Neural progenitor cell (in vitro differentiated cells): ENCODE measurements at regions not wholly inside any gene's neighbourhood (a gene's known extent, or its start where the extent isn't known, plus 50 kb on each side); places are given as distances from the start of the nearest gene placed in this dataset. TPM values are rescaled to one million over a fixed set of nuclear protein-coding genes. Genes with fewer than 3 reads are reported as not detected.

Source experiments
- DNase-seq: peaks from one replicate; pipeline ENCODE4 v3.0.0-alpha.2; 2016; ENCODE audit warnings: low spot score
- H2AFZ ChIP-seq: fragments of 200-600 bp; sonication (generic); replicated peaks from 2 replicates; pipeline ENCODE4 v1.6.1; 2016; ENCODE audit warnings: antibody characterized with exemption
- H3F3A ChIP-seq: fragments of 200-600 bp; sonication (generic); 2 replicates; pipeline ENCODE4 v1.6.1; 2016; ENCODE audit warnings: antibody characterized with exemption, low read depth
- H3K27ac ChIP-seq: fragments of 200-600 bp; sonication (generic); 2 replicates; pipeline ENCODE4 v1.5.1; 2016; ENCODE audit warnings: mild to moderate bottlenecking
- H3K27me3 ChIP-seq: fragments of 200-600 bp; sonication (generic); 2 replicates; pipeline ENCODE4 v1.6.1; 2016; ENCODE audit warnings: mild to moderate bottlenecking, moderate library complexity
- H3K36me3 ChIP-seq: fragments of 200-600 bp; sonication (generic); 2 replicates; pipeline ENCODE4 v1.5.1; 2016
- H3K4me1 ChIP-seq: fragments of 200-600 bp; sonication (generic); 2 replicates; pipeline ENCODE4 v1.6.1; 2016; ENCODE audit warnings: mixed run types
- H3K4me2 ChIP-seq: fragments of 200-600 bp; sonication (generic); 2 replicates; pipeline ENCODE4 v1.6.1; 2016
- H3K4me3 ChIP-seq: fragments of 200-600 bp; sonication (generic); 2 replicates; pipeline ENCODE4 v1.5.1; 2016
- H3K79me2 ChIP-seq: fragments of 200-600 bp; sonication (generic); 2 replicates; pipeline ENCODE4 v1.6.1; 2016; ENCODE audit warnings: low read depth
- H3K9ac ChIP-seq: fragments of 200-600 bp; sonication (generic); 2 replicates; pipeline ENCODE4 v1.6.1; 2016
- H3K9me3 ChIP-seq: fragments of 200-600 bp; sonication (generic); 2 replicates; pipeline ENCODE4 v1.5.1; 2016; ENCODE audit warnings: low read depth
- H4K20me1 ChIP-seq: fragments of 200-600 bp; sonication (generic); 2 replicates; pipeline ENCODE4 v1.6.1; 2016; ENCODE audit warnings: low read depth
- H3K27ac Mint-ChIP-seq: 3 replicates; pipeline ENCODE4 v1.8.0; 2021; ENCODE audit warnings: mixed read lengths
- H3K27me3 Mint-ChIP-seq: 2 replicates; pipeline ENCODE4 v1.8.0; 2022; ENCODE audit warnings: low read depth, mild to moderate bottlenecking, inconsistent platforms, moderate library complexity, mixed read lengths; ENCODE audit not compliant: insufficient read depth
- H3K36me3 Mint-ChIP-seq: 3 replicates; pipeline ENCODE4 v1.8.0; 2021; ENCODE audit warnings: mixed read lengths
- H3K4me1 Mint-ChIP-seq: 3 replicates; pipeline ENCODE4 v1.8.0; 2021; ENCODE audit warnings: mixed read lengths
- H3K4me3 Mint-ChIP-seq: 3 replicates; pipeline ENCODE4 v1.8.0; 2021; ENCODE audit warnings: mild to moderate bottlenecking, moderate library complexity, mixed read lengths
- H3K9me3 Mint-ChIP-seq: 3 replicates; pipeline ENCODE4 v1.8.0; 2020; ENCODE audit warnings: mixed read lengths
- CTCF ChIP-seq: fragments of 200-600 bp; sonication (generic); IDR thresholded peaks from 2 replicates; pipeline ENCODE4 v1.5.1; 2017; ENCODE audit warnings: antibody characterized with exemption, mild to moderate bottlenecking
- EZH2 ChIP-seq: fragments of 200-600 bp; sonication (generic); IDR thresholded peaks from 2 replicates; pipeline ENCODE4 v1.6.1; 2017; ENCODE audit warnings: antibody characterized with exemption, mild to moderate bottlenecking, moderate library complexity
- EZH2phosphoT487 ChIP-seq: fragments of 200-600 bp; sonication (generic); IDR thresholded peaks from 2 replicates; pipeline ENCODE4 v1.6.1; 2017; ENCODE audit warnings: antibody characterized with exemption
- small RNA-seq: library from RNA; depleted of rRNA; stranded (forward); fragments of <200 nt; gene quantifications from one replicate; pipeline ENCODE3, GENCODE V24; 2015

GRCh38 chr20:23136893-23137745, 51.0 kb upstream of the CD93 start:
- H3K36me3 Mint-ChIP-seq: no peaks in the 10 kb centered on the region
- Histone ChIP-seq H3K9ac (no peak overlapping the region), H3K27me3 (no peaks in the 10 kb centered on the region), H3K4me3 (no peak overlapping the region), H3K36me3 (no peaks in the 10 kb centered on the region), H3K79me2 (no peaks in the 10 kb centered on the region), H3K4me2 (no peak overlapping the region), H3K9me3 (no peaks in the 10 kb centered on the region), H4K20me1 (no peaks in the 10 kb centered on the region), H2AFZ (no peak overlapping the region), H3F3A (no peaks in the 10 kb centered on the region), H3K27ac (no peak overlapping the region), H3K4me1 (peaks cover 4% of the 10 kb centered on the region)
- no peak overlapping the region for H3K27ac Mint-ChIP-seq
- peaks cover 8% of the 10 kb centered on the region for H3K4me1 Mint-ChIP-seq
- no peak for DNase-seq
- no peak overlapping the region for H3K4me3 Mint-ChIP-seq
- TF ChIP-seq EZH2 (no peak), CTCF (no peak), EZH2phosphoT487 (no peak)
- H3K27me3 Mint-ChIP-seq: peaks cover 14% of the 10 kb centered on the region
- H3K9me3 Mint-ChIP-seq: no peaks in the 10 kb centered on the region

DNA sequence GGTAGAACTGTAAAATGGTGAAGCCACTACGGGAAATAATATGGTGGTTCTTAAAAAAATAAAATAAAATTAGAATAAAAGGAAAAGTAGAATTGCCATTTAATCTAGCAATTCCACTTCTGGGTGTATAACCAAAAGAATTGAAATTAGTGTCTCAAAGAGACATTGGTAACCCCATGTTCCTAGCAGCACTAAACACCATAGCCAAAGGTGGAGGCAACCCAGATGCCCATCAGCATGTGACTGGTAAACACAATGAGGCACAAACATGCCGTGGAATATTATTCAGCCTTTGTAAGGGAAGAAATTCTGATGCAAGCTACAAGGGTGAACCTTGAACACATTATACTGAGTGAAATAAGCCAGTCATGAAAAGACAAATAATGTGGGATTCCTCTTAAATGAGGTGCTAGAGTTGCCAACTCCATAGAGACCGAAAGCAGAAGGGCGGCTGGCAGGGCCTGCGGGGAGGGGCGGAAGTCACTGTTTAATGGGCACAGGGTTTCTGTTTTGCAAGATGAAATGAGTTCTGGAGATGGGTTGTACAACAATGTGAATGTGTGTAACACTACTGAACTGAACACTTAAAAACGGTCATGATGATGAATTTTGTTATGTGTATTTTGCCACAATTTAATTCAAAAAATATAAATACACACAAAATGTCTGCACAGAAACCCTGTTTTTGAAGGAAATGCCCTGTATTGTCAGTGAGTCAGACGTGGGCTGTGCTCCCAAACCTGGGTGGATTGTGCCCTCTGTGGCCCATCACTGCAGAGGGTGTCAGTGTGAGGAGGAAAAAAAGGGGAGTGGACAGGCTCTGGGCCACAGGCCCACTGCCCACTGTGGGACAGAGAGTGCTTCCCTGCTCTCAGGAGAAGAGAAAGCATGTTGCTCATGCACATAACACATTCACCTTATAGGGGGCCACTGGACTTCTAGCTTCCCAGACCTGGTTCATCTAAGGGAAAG, 49.6 kb upstream of the CD93 start:
- no peaks in the 10 kb centered on the region for H3K36me3 Mint-ChIP-seq
- no peak overlapping the region for H3K4me3 ChIP-seq
- no peaks in the 10 kb centered on the region for H3F3A ChIP-seq
- H3K9ac ChIP-seq: no peak overlapping the region
- H3K27me3 ChIP-seq: no peaks in the 10 kb centered on the region
- H3K27ac Mint-ChIP-seq: no peak overlapping the region
- H3K27ac ChIP-seq: no peak overlapping the region
- H3K27me3 Mint-ChIP-seq: peaks cover 11% of the 10 kb centered on the region
- no peak overlapping the region for H3K4me3 Mint-ChIP-seq
- no peaks in the 10 kb centered on the region for H3K9me3 ChIP-seq
- H3K4me1 Mint-ChIP-seq: peaks cover 3% of the 10 kb centered on the region
- H3K9me3 Mint-ChIP-seq: no peaks in the 10 kb centered on the region
- no peaks in the 10 kb centered on the region for H4K20me1 ChIP-seq
- no peak overlapping the region for H3K4me2 ChIP-seq
- H3K4me1 ChIP-seq: peaks cover 4% of the 10 kb centered on the region
- no peaks in the 10 kb centered on the region for H3K79me2 ChIP-seq
- H2AFZ ChIP-seq: no peak overlapping the region
- no peak for DNase-seq
- no peak for TF ChIP-seq CTCF
- TF ChIP-seq EZH2phosphoT487: no peak
- no peak for TF ChIP-seq EZH2
- H3K36me3 ChIP-seq: no peaks in the 10 kb centered on the region

Small RNA genes in the stretch of these regions (small RNA-seq; reads per million reads assigned to genes)
- not detected for gene RNA5SP478
